ENCODE measurements at regions not wholly inside any gene's neighbourhood (a gene's known extent, or its start where the extent isn't known, plus 50 kb on each side); places are given as distances from the start of the nearest gene placed in this dataset.

GRCh38 chr2:157164891-157165290, 92.6 kb upstream of the GALNT5 start:
- no peak for DNase-seq

- DNase-seq, result no peak
Observed at GRCh38 chr2:157168501-157168900, 89.0 kb upstream of the GALNT5 start.

- DNase-seq, result no peak
Observed at GRCh38 chr2:157169889-157170288, 87.6 kb upstream of the GALNT5 start.

GRCh38 chr2:157170299-157170698, 87.2 kb upstream of the GALNT5 start:
- DNase-seq, result no peak

GRCh38 chr2:157172239-157172638, 85.3 kb upstream of the GALNT5 start:
- no peak for DNase-seq

GRCh38 chr2:157172866-157173578, 84.5 kb upstream of the GALNT5 start:
- no peak for DNase-seq

- no peak for DNase-seq
Observed at GRCh38 chr2:157173740-157174184, 83.7 kb upstream of the GALNT5 start.

- no peak for DNase-seq
Observed at GRCh38 chr2:157174321-157174720, 83.2 kb upstream of the GALNT5 start.

GRCh38 chr2:157176602-157177001, 80.9 kb upstream of the GALNT5 start:
- DNase-seq, result no peak

- no peak for DNase-seq
Observed at GRCh38 chr2:157178874-157179273, 78.6 kb upstream of the GALNT5 start.

GRCh38 chr2:157179324-157180105, 78.0 kb upstream of the GALNT5 start:
- DNase-seq, result no peak

GRCh38 chr2:157180359-157180758, 77.1 kb upstream of the GALNT5 start:
- no peak for DNase-seq

- no peak for DNase-seq
Observed at GRCh38 chr2:157181234-157181633, 76.3 kb upstream of the GALNT5 start.

GRCh38 chr2:157182204-157182709, 75.2 kb upstream of the GALNT5 start:
- no peak for DNase-seq

GRCh38 chr2:157182834-157183396, 74.6 kb upstream of the GALNT5 start:
- no peak for DNase-seq

- no peak for DNase-seq
Observed at GRCh38 chr2:157184161-157184895, 73.2 kb upstream of the GALNT5 start.

GRCh38 chr2:157185476-157186227, 71.9 kb upstream of the GALNT5 start:
- DNase-seq, result no peak

- no peak for DNase-seq
Observed at GRCh38 chr2:157190151-157190550, 67.4 kb upstream of the GALNT5 start.

- no peak for DNase-seq
Observed at GRCh38 chr2:157191186-157191585, 66.3 kb upstream of the GALNT5 start.

GRCh38 chr2:157192445-157193423, 64.8 kb upstream of the GALNT5 start:
- no peak for DNase-seq

GRCh38 chr2:157193461-157193860, 64.0 kb upstream of the GALNT5 start:
- DNase-seq, result no peak
